Tibial nerve (tissue), 4 donors: ENCODE measurements at regions not wholly inside any gene's neighbourhood (a gene's known extent, or its start where the extent isn't known, plus 50 kb on each side); places are given as distances from the start of the nearest gene placed in this dataset.

Experiments used
- DNase-seq, 2 donors: peaks; one replicate each; pipeline ENCODE4 v3.0.0-alpha.2; 2019; ENCODE audit warnings: low spot score in 2 of 2
- H3K27ac ChIP-seq, 4 donors: fragments of 200-600 bp; sonication (generic) in 3 of 4; one replicate each; pipeline ENCODE4 v1.5.1; 2017 to 2019; ENCODE audit warnings: mild to moderate bottlenecking in 1 of 4
- H3K27me3 ChIP-seq, 2 donors: fragments of 200-600 bp; sonication (generic) in 1 of 2; one replicate each; pipeline versions ENCODE4 v1.5.1 to v1.6.0; 2017 to 2019
- H3K36me3 ChIP-seq, 3 donors: fragments of 200-600 bp; sonication (generic); one replicate each; pipeline ENCODE4 v1.5.1; 2018 to 2019
- H3K4me1 ChIP-seq, 4 donors: fragments of 200-600 bp; sonication (generic) in 3 of 4; one replicate each; pipeline ENCODE4 v1.5.1; 2017 to 2019
- H3K4me3 ChIP-seq, 4 donors: fragments of 200-600 bp; sonication (generic) in 3 of 4; one replicate each; pipeline ENCODE4 v1.5.1; 2017 to 2019; ENCODE audit warnings: mild to moderate bottlenecking in 1 of 4, moderate library complexity in 1 of 4
- H3K9me3 ChIP-seq, 4 donors: fragments of 200-600 bp; sonication (generic) in 3 of 4; one replicate each; pipeline ENCODE4 v1.5.1; 2017 to 2019
- EP300 ChIP-seq, 2 donors: sonication (generic); formaldehyde crosslinking; IDR thresholded peaks; one replicate each; pipeline ENCODE4 v1.6.1; 2017; ENCODE audit warnings: antibody characterized with exemption in 2 of 2, mild to moderate bottlenecking in 1 of 2
- POLR2A ChIP-seq, 2 donors: fragments of 450-650 bp; IDR thresholded peaks; one replicate each; pipeline ENCODE4 v1.6.1; 2017; ENCODE audit warnings: antibody characterized with exemption in 2 of 2, mild to moderate bottlenecking in 2 of 2, moderate library complexity in 2 of 2
- WGBS, 2 donors: methylation state at CpG; one replicate each; pipeline ENCODE4 v1.1.5; 2018; 5-methylcytosine and 5-hydroxymethylcytosine counted together
- TF ChIP-seq, protein P1 (sequence below), 5 experiments: fragments of 200-600 bp in 3 of 5; fragments of 450-650 bp in 2 of 5; sonication (generic) in 3 of 5; IDR thresholded peaks; one replicate each; pipeline ENCODE4 v1.5.1; 2016 to 2019; ENCODE audit warnings: antibody characterized with exemption in 5 of 5, mild to moderate bottlenecking in 3 of 5, moderate library complexity in 2 of 5

DNA sequence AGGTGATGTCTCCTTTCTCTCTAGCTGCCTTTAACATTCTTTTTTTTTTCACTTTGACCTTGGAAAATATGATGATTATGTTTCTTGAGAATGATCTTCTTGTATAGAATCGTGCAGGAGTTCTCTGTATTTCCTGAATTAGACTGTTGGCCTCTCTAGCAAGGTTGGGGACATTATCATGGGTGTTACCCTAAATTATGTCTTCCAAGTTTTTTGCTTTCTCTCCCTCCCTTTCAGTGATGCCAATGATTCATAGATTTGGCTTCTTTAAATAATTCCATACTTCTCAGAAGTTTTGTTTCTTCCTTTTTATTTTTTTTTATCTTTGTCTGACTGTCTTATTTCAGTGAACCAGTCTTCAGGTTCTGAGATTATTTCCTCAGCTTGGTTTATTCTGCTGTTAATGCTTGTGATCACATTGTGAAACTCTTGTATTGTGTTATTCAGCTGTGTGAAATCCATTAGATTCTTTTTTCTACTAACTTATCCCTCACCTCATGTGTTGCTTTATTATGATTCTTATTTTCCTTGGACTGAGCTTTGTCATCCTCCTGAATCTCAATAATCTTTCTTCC is 268.4 kb upstream of the NRIP1 start:
- TF ChIP-seq EP300 (IDR thresholded peaks at IDR 0.05) (no peak), POLR2A (IDR thresholded peaks at IDR 0.05) (no peak)
- TF ChIP-seq, protein P1, sequence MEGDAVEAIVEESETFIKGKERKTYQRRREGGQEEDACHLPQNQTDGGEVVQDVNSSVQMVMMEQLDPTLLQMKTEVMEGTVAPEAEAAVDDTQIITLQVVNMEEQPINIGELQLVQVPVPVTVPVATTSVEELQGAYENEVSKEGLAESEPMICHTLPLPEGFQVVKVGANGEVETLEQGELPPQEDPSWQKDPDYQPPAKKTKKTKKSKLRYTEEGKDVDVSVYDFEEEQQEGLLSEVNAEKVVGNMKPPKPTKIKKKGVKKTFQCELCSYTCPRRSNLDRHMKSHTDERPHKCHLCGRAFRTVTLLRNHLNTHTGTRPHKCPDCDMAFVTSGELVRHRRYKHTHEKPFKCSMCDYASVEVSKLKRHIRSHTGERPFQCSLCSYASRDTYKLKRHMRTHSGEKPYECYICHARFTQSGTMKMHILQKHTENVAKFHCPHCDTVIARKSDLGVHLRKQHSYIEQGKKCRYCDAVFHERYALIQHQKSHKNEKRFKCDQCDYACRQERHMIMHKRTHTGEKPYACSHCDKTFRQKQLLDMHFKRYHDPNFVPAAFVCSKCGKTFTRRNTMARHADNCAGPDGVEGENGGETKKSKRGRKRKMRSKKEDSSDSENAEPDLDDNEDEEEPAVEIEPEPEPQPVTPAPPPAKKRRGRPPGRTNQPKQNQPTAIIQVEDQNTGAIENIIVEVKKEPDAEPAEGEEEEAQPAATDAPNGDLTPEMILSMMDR (IDR thresholded peaks at IDR 0.05): no peak
- H3K27me3 ChIP-seq: no peaks in the 10 kb centered on the region
- no peaks in the 10 kb centered on the region for H3K4me1 ChIP-seq
- H3K9me3 ChIP-seq: peaks cover 0 to 2% (median 0%) of the 10 kb centered on the region in 4 donors
- H3K36me3 ChIP-seq: no peaks in the 10 kb centered on the region
- H3K27ac ChIP-seq: no peak overlapping the region
- DNase-seq: no peak
- no peak overlapping the region for H3K4me3 ChIP-seq
- WGBS, 2 donors: 29 to 39% methylated on average over 1 of the region's 1 CpG

DNA sequence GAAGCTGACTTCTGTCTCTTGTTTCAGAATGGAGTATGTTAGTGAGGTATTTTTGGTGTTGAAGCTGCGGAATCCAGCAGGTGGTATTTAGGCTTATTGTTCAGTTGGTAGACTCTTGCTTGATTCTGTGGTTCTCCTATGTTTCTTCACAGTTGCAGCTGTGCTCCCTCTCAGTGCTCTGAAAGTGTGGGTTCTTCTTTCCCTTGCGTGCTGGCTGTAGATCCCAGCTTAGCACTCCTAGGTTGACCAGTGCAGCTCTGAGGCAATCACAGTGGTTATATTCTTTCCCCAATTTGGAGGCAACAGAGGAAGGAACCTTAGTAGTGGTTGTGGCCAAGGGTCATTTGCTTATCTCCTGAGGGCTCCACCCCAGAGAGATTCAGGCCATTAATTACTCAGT is 269.2 kb upstream of the NRIP1 start:
- Histone ChIP-seq H3K27ac (no peak overlapping the region), H3K9me3 (peaks cover 0 to 2% (median 0%) of the 10 kb centered on the region in 4 donors), H3K4me3 (no peak overlapping the region), H3K27me3 (no peaks in the 10 kb centered on the region), H3K36me3 (no peaks in the 10 kb centered on the region), H3K4me1 (no peaks in the 10 kb centered on the region)
- 82 to 96% methylated on average over 2 of the region's 2 CpGs for WGBS, 2 donors
- DNase-seq: no peak
- no peak for TF ChIP-seq POLR2A (IDR thresholded peaks at IDR 0.05)
- TF ChIP-seq EP300 (IDR thresholded peaks at IDR 0.05): no peak
- TF ChIP-seq, protein P1 (IDR thresholded peaks at IDR 0.05): no peak

DNA sequence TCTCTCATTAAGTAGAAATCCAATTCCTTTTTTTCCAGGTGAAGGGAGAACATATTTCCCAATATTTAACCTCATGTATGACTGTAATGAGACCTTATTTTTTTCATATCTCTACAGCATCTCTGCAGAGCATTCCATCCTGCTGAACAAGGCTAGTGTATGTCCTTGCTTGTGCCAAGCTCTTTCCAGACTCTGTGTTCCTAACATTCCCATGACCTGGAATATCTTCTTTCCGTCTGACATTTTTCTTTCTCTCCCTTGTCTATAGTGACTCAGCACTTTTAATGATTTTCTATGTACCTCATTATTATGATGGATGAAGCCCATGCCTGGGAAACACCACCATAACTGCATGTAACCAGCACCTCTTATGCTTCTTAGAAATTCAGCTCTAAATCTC is 278.3 kb upstream of the NRIP1 start:
- no peaks in the 10 kb centered on the region for H3K9me3 ChIP-seq
- no peaks in the 10 kb centered on the region for H3K36me3 ChIP-seq
- WGBS, 2 donors: 36 to 45% methylated on average over 1 of the region's 1 CpG
- H3K27ac ChIP-seq: no peak overlapping the region
- H3K4me3 ChIP-seq: no peak overlapping the region
- TF ChIP-seq POLR2A (IDR thresholded peaks at IDR 0.05) (no peak), EP300 (IDR thresholded peaks at IDR 0.05) (no peak)
- TF ChIP-seq, protein P1 (IDR thresholded peaks at IDR 0.05): no peak
- no peaks in the 10 kb centered on the region for H3K27me3 ChIP-seq
- no peak for DNase-seq
- H3K4me1 ChIP-seq: no peaks in the 10 kb centered on the region

DNA sequence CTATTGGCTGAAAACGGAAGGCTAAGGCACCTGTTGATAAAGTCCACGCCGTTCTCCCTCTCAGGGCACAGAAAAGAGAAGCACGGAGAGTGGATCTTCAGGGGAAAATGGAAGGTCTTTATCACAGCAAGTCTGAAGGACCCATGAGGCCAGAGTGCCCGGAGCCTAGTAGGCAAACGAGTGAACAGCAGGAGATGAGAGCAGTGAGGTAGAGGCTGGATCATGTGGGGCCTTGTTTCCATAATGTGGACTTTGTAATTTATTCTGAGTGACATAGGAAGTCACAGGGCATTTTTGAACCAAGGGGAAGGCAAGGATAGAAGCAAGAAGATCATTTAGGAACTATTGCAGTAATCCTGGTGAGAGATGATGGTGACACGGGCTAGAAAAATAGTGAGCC is 287.2 kb upstream of the NRIP1 start:
- Histone ChIP-seq H3K4me1 (no peaks in the 10 kb centered on the region), H3K4me3 (no peak overlapping the region), H3K27ac (no peak overlapping the region), H3K9me3 (no peaks in the 10 kb centered on the region), H3K27me3 (no peaks in the 10 kb centered on the region), H3K36me3 (no peaks in the 10 kb centered on the region)
- no peak for DNase-seq
- TF ChIP-seq POLR2A (IDR thresholded peaks at IDR 0.05) (no peak), EP300 (IDR thresholded peaks at IDR 0.05) (no peak)
- TF ChIP-seq, protein P1 (IDR thresholded peaks at IDR 0.05): no peak
- 84 to 87% methylated on average over 7 of the region's 7 CpGs for WGBS, 2 donors

DNA sequence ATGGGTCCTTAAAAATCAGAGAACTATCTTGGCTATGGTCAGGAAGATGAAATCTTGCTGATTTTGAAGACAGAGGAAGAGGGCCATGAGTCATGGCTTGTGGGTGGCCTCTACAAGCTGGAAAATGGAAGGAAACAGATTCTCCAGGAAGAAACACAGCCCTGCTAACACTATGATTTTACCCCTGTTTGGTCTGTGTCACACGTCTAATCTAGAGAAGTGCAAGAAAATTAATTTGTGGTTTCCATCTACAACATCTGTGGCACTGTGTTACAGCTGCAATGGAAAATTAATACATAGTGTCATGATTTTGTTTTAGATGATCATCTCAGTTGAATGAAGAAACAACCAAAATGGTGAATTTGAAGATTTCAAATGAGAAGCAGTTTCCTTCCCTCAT is 288.7 kb upstream of the NRIP1 start:
- TF ChIP-seq, protein P1 (IDR thresholded peaks at IDR 0.05): no peak
- TF ChIP-seq EP300 (IDR thresholded peaks at IDR 0.05): no peak
- TF ChIP-seq POLR2A (IDR thresholded peaks at IDR 0.05): no peak
- no peak for DNase-seq
- Histone ChIP-seq H3K36me3 (no peaks in the 10 kb centered on the region), H3K27me3 (no peaks in the 10 kb centered on the region), H3K27ac (no peak overlapping the region), H3K4me1 (no peaks in the 10 kb centered on the region), H3K4me3 (no peak overlapping the region), H3K9me3 (no peaks in the 10 kb centered on the region)
- 82 to 93% methylated on average over 1 of the region's 1 CpG for WGBS, 2 donors
